Gastrocnemius medialis (tissue), 4 donors: ENCODE measurements at regions not wholly inside any gene's neighbourhood (a gene's known extent, or its start where the extent isn't known, plus 50 kb on each side); places are given as distances from the start of the nearest gene placed in this dataset.

Experiments
- POLR2A ChIP-seq, 2 donors: fragments of 450-650 bp; IDR thresholded peaks; one replicate each; pipeline ENCODE4 v1.6.1; 2017; ENCODE audit warnings: antibody characterized with exemption in 2 of 2, mild to moderate bottlenecking in 2 of 2, moderate library complexity in 2 of 2
- TF ChIP-seq, protein P1 (sequence below), 5 experiments: fragments of 450-650 bp in 3 of 5; fragments of 200-600 bp in 2 of 5; sonication (generic) in 2 of 5; IDR thresholded peaks in 4 of 5; conservative IDR thresholded peaks in 1 of 5; 1 replicate in 4 of 5; 2 replicates in 1 of 5; pipeline ENCODE4 v1.5.1; 2016 to 2019; ENCODE audit warnings: antibody characterized with exemption in 5 of 5, mild to moderate bottlenecking in 3 of 5, moderate library complexity in 3 of 5

DNA sequence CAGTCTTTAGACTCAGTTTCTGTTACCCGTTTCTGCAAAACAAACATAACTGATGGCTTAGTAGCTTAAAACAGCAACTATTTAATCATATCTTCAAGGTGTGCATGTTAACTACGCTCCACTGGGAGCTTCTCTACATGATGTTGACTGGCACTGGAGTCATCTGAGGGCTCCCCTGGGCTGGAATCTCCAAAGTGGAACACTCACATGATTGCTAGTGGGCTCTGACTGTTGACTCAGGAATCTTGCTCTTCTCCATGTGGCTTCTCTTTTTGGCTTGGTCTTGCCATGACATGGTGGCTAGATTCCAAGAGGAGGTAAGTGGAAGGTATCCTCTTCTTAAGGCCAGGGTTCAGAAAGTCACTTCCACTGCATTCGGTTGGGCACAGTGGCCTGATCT, 160.8 kb downstream of the PMAIP1 start:
- TF ChIP-seq, protein P1, sequence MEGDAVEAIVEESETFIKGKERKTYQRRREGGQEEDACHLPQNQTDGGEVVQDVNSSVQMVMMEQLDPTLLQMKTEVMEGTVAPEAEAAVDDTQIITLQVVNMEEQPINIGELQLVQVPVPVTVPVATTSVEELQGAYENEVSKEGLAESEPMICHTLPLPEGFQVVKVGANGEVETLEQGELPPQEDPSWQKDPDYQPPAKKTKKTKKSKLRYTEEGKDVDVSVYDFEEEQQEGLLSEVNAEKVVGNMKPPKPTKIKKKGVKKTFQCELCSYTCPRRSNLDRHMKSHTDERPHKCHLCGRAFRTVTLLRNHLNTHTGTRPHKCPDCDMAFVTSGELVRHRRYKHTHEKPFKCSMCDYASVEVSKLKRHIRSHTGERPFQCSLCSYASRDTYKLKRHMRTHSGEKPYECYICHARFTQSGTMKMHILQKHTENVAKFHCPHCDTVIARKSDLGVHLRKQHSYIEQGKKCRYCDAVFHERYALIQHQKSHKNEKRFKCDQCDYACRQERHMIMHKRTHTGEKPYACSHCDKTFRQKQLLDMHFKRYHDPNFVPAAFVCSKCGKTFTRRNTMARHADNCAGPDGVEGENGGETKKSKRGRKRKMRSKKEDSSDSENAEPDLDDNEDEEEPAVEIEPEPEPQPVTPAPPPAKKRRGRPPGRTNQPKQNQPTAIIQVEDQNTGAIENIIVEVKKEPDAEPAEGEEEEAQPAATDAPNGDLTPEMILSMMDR (IDR thresholded peaks at IDR 0.05 in 4 of 5, conservative IDR thresholded peaks at IDR 0.05 in 1 of 5): no peak
- TF ChIP-seq POLR2A (IDR thresholded peaks at IDR 0.05): no peak
